BLaER1 treated with 17β-estradiol and CSF1 and Interleukin-3, amounts not matched to agents 10 nM and 100 nM (cell line): ENCODE measurements at regions not wholly inside any gene's neighbourhood (a gene's known extent, or its start where the extent isn't known, plus 50 kb on each side); places are given as distances from the start of the nearest gene placed in this dataset.
"Not testable (repeated sequence)": the region's sequence is repeated elsewhere in the genome, so short reads cannot be mapped to it uniquely, and the experiment has no call there.

Experiments used
- H3K27ac ChIP-seq, 11 experiments: shearing (Covaris generic); formaldehyde crosslinking; 2 replicates each; pipeline ENCODE4 v1.8.1; 2022
- H3K27me3 ChIP-seq, 11 experiments: shearing (Covaris generic); formaldehyde crosslinking; 2 replicates each; pipeline ENCODE4 v1.8.1; 2022
- H3K36me3 ChIP-seq, 11 experiments: shearing (Covaris generic); formaldehyde crosslinking; 2 replicates each; pipeline ENCODE4 v1.8.1; 2022
- H3K4me1 ChIP-seq, 10 experiments: shearing (Covaris generic); formaldehyde crosslinking; 2 replicates each; pipeline ENCODE4 v1.8.1; 2022
- H3K4me2 ChIP-seq, 11 experiments: shearing (Covaris generic); formaldehyde crosslinking; 2 replicates each; pipeline ENCODE4 v1.8.1; 2022
- H3K4me3 ChIP-seq, 10 experiments: shearing (Covaris generic); formaldehyde crosslinking; 2 replicates each; pipeline ENCODE4 v1.8.1; 2022
- H3K9ac ChIP-seq, 11 experiments: shearing (Covaris generic); formaldehyde crosslinking; 2 replicates each; pipeline ENCODE4 v1.8.1; 2022
- H3K9me3 ChIP-seq, 11 experiments: shearing (Covaris generic); formaldehyde crosslinking; replicated peaks in 1 of 11; 2 replicates each; pipeline ENCODE4 v1.8.1; 2022
- H4K20me1 ChIP-seq, 11 experiments: shearing (Covaris generic); formaldehyde crosslinking; 2 replicates each; pipeline ENCODE4 v1.8.1; 2022
- Cebpa-rat ChIP-seq, 11 experiments: shearing (Covaris generic); IDR thresholded peaks; 2 replicates each; pipeline ENCODE4 v1.8.1; 2022

DNA sequence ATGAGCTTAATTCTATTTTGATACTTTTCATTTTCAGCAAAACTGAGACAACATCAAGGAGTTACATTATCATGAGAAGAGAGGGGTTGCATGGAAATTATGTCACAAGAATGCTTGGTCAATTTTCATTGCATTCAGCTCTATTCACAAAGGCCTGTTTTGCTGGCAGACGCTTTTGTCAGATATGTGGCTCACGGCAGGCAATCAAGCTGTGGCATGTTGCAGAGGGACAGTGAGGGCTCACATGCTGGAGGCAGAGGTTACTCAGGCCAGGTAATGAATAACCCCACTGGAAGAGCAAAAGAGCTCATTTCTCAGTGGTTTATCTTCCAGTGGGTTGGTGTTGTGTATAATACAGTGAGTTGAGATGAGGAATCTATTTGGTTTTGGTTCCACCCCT lies 98.7 kb upstream of the RBFOX1 start:
- no peak for TF ChIP-seq Cebpa-rat (IDR thresholded peaks at IDR 0.05)

GRCh38 chr16:7231762-7232161 lies 100.9 kb upstream of the RBFOX1 start:
- TF ChIP-seq Cebpa-rat (IDR thresholded peaks at IDR 0.05), result no peak
- Histone ChIP-seq H3K36me3 (no peaks in the 10 kb centered on the region), H3K4me3 (no peak overlapping the region), H3K4me2 (no peak overlapping the region), H3K27ac (no peak overlapping the region), H3K9ac (no peak overlapping the region), H3K9me3 (no peaks in the 10 kb centered on the region), H3K27me3 (no peaks in the 10 kb centered on the region; a peak in 1 of 22 replicates), H3K4me1 (no peaks in the 10 kb centered on the region), H4K20me1 (no peaks in the 10 kb centered on the region)

More for the DNA sequence above, 98.7 kb upstream of the RBFOX1 start:
- Histone ChIP-seq H3K36me3 (no peaks in the 10 kb centered on the region), H4K20me1 (no peaks in the 10 kb centered on the region), H3K4me2 (no peak overlapping the region), H3K4me1 (peaks cover 0 to 15% (median 0%) of the 10 kb centered on the region in 10 experiments; a peak in 3 of 20 replicates), H3K27ac (no peak overlapping the region), H3K27me3 (no peaks in the 10 kb centered on the region), H3K9me3 (no peaks in the 10 kb centered on the region), H3K4me3 (no peak overlapping the region), H3K9ac (no peak overlapping the region)

GRCh38 chr16:7229433-7230218 lies 103.0 kb upstream of the RBFOX1 start:
- not testable (repeated sequence) for H3K27me3 ChIP-seq, H3K4me3 ChIP-seq, H3K4me2 ChIP-seq, H3K27ac ChIP-seq, H3K4me1 ChIP-seq, H4K20me1 ChIP-seq, H3K9me3 ChIP-seq, H3K9ac ChIP-seq, H3K36me3 ChIP-seq

DNA sequence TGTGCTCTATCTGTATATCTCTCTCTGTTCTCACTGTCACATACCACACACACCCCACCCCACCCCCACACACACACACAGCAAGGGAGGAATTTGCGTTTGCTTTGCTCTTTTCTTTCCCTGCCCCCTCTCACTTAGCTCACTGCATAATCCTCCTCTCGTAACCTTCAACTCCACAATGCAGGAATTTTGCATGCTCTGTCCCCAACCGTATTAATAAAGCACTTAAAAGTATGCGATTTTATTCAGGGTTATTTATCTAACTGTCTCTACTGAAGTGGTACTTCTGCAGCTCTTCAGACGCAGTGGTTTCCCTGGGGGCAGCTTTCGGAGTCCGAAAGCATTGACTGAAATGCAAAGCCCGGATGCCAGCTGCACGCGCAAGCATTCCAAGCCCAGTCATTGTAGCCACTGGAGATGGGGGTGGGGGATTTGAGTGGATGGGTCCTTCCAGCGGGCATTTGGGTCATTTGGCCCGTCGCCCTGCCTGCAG lies 105.4 kb upstream of the RBFOX1 start:
- Histone ChIP-seq H4K20me1 (no peaks in the 10 kb centered on the region), H3K4me2 (no peak overlapping the region), H3K4me1 (no peaks in the 10 kb centered on the region), H3K4me3 (no peak overlapping the region), H3K27ac (no peak overlapping the region), H3K9ac (no peak overlapping the region), H3K27me3 (no peaks in the 10 kb centered on the region; a peak in 1 of 22 replicates), H3K36me3 (no peaks in the 10 kb centered on the region), H3K9me3 (no peaks in the 10 kb centered on the region)
- TF ChIP-seq Cebpa-rat (IDR thresholded peaks at IDR 0.05), result no peak

DNA sequence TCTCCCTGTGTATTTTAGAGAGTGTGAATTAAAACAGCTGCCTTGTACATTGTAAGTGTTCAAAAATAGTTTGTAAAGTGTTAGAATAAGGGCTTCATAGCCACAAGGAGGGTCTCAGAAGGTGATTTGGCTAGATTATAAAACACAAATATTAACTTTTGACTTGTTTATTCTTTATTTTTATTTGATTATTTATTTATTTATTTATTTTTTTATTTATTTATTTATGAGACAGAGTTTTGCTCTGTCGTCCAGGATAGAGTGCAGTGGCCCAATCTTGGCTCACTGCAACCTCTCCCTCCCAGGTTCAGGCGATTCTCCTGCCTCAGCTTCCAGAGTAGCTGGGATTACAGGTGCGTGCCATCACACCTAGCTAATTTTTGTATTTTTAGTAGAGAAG lies 111.5 kb upstream of the RBFOX1 start:
- no peak overlapping the region for H3K9ac ChIP-seq

DNA sequence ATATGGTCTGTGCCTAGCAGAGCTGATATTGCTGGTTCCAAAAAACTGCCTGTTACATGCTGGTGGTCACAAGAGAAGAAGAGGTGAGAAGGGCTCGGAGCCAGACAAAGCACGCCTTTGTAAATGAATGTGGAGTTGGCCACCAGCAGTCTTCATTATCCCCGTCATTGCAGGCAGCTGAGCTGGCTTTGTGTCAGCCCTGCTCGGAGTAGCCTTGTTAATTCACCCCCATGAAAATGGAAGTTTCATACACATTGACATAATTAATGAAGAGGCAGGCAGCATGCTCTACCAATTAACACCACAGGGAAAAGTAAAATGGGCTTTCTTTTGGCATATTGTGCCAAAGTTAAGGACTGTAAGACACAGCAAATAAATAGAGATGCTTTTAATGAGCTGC lies 113.7 kb upstream of the RBFOX1 start:
- no peaks in the 10 kb centered on the region for H3K9me3 ChIP-seq
- no peak overlapping the region for H3K9ac ChIP-seq
- no peak overlapping the region for H3K27ac ChIP-seq
- no peak for TF ChIP-seq Cebpa-rat (IDR thresholded peaks at IDR 0.05)
- no peaks in the 10 kb centered on the region; a peak in 1 of 22 replicates for H4K20me1 ChIP-seq
- no peak overlapping the region for H3K4me2 ChIP-seq
- no peaks in the 10 kb centered on the region for H3K27me3 ChIP-seq
- H3K4me3 ChIP-seq, result no peak overlapping the region
- peaks cover 0 to 10% (median 7%) of the 10 kb centered on the region in 10 experiments; a peak in 11 of 20 replicates for H3K4me1 ChIP-seq
- no peaks in the 10 kb centered on the region for H3K36me3 ChIP-seq

More for the DNA sequence above, 111.5 kb upstream of the RBFOX1 start:
- no peak for TF ChIP-seq Cebpa-rat (IDR thresholded peaks at IDR 0.05)
- H3K4me1 ChIP-seq, result no peaks in the 10 kb centered on the region
- no peak overlapping the region for H3K4me3 ChIP-seq
- no peaks in the 10 kb centered on the region for H3K9me3 ChIP-seq
- no peaks in the 10 kb centered on the region for H4K20me1 ChIP-seq
- H3K27ac ChIP-seq, result no peak overlapping the region
- H3K27me3 ChIP-seq, result no peaks in the 10 kb centered on the region
- no peaks in the 10 kb centered on the region for H3K36me3 ChIP-seq
- no peak overlapping the region for H3K4me2 ChIP-seq

DNA sequence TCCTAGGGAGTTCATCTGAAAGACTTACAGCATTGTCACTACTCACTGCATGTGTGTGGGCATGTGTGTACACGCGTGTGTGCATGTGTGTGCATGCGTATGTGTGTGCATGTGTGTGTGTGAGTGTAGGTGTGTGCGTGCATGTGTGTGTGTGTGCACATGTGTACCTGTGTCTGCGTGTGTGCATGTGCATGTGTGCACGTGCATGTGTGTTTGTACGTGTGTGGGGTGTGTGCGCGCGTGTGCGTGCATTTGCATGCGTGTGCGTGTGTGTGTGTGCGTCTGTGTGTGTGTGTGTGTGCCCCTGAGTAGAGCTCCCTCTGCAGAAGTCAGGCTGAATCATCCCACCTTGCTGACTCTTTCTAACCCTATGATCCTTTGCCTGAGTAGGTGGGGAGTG lies 114.8 kb upstream of the RBFOX1 start:
- no peaks in the 10 kb centered on the region for H3K36me3 ChIP-seq
- H3K4me1 ChIP-seq, result peaks cover 0 to 12% (median 8%) of the 10 kb centered on the region in 10 experiments; a peak in 11 of 20 replicates
- H4K20me1 ChIP-seq, result no peaks in the 10 kb centered on the region; a peak in 1 of 22 replicates
- no peak overlapping the region for H3K9ac ChIP-seq
- no peaks in the 10 kb centered on the region for H3K27me3 ChIP-seq
- H3K4me3 ChIP-seq, result no peak overlapping the region
- no peak overlapping the region for H3K27ac ChIP-seq
- TF ChIP-seq Cebpa-rat (IDR thresholded peaks at IDR 0.05), result no peak
- no peaks in the 10 kb centered on the region for H3K9me3 ChIP-seq
- no peak overlapping the region for H3K4me2 ChIP-seq

DNA sequence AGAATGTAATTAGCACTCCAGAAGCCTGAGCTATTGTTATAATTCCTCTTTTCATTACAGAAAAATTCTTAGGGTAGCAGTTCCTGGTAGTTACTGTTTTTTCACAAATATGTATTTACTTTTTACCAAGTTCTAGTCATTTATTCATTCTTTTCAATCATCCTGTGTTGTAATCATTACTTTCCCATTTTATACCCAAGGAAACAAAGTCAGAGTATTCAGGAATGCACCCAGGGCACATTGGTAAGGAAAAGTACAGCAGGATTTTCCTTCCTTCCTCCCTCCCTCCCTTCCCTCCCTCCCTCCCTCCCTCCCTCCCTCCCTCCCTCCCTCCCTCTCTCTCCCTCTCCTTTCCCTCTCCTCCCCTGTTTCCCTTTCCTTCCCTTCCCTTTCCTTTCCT lies 115.9 kb upstream of the RBFOX1 start:
- Histone ChIP-seq H3K27me3 (no peaks in the 10 kb centered on the region), H3K4me3 (no peak overlapping the region), H4K20me1 (no peaks in the 10 kb centered on the region; a peak in 1 of 22 replicates), H3K4me1 (peaks cover 0 to 17% (median 12%) of the 10 kb centered on the region in 10 experiments; a peak in 14 of 20 replicates), H3K9me3 (no peaks in the 10 kb centered on the region), H3K9ac (no peak overlapping the region), H3K36me3 (no peaks in the 10 kb centered on the region), H3K4me2 (no peak overlapping the region), H3K27ac (no peak overlapping the region)
- TF ChIP-seq Cebpa-rat (IDR thresholded peaks at IDR 0.05), result no peak

DNA sequence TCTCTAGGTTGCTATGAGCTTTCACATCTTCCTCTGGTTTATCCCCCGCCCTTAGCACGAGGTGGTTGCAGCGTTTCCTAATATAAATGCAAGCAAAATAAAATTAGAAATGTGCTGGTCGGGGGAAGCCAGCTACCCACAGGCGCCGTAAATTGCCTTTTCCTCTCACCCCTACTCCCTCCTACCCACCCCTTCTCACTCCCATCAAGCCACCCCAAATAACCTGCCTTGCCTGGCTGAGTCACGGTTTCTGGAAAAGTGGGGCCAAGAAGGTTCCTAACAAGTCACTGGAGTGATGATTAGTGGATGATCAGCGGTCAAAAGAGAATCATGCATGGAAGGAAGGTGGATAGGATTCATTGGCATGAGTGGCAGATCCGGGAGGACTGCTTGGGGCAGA lies 120.9 kb upstream of the RBFOX1 start:
- Histone ChIP-seq H3K27me3 (no peaks in the 10 kb centered on the region), H3K9ac (no peak overlapping the region), H3K27ac (no peak overlapping the region), H3K4me3 (no peak overlapping the region), H3K4me2 (peak overlapping the region in 9 of 11 experiments; percentile 27 to 71 (median 55); a peak in 18 of 22 replicates), H3K4me1 (peaks cover 0 to 27% (median 20%) of the 10 kb centered on the region in 10 experiments; a peak in 14 of 20 replicates), H3K36me3 (no peaks in the 10 kb centered on the region), H4K20me1 (no peaks in the 10 kb centered on the region; a peak in 2 of 22 replicates), H3K9me3 (no peaks in the 10 kb centered on the region)
- TF ChIP-seq Cebpa-rat (IDR thresholded peaks at IDR 0.05), result no peak

- Histone ChIP-seq H3K4me3 (no peak overlapping the region), H3K4me1 (peaks cover 0 to 23% (median 19%) of the 10 kb centered on the region in 10 experiments; a peak in 14 of 20 replicates), H3K27ac (no peak overlapping the region), H3K36me3 (no peaks in the 10 kb centered on the region), H4K20me1 (no peaks in the 10 kb centered on the region; a peak in 2 of 22 replicates), H3K4me2 (no peak overlapping the region), H3K9me3 (no peaks in the 10 kb centered on the region), H3K9ac (no peak overlapping the region), H3K27me3 (no peaks in the 10 kb centered on the region)
- TF ChIP-seq Cebpa-rat (IDR thresholded peaks at IDR 0.05), result peak in 5 of 11 experiments; percentile 9 to 66 (median 51); a peak in 5 of 22 replicates
Measured at GRCh38 chr16:7209598-7209997, 123.0 kb upstream of the RBFOX1 start.
